NCI-H2196 (cell line): ENCODE measurements at regions not wholly inside any gene's neighbourhood (a gene's known extent, or its start where the extent isn't known, plus 50 kb on each side); places are given as distances from the start of the nearest gene placed in this dataset.

Experiments
- DNase-seq: peaks from one replicate; lab custom pipeline; 2025; ENCODE audit not compliant: unreplicated experiment; lab: John Stamatoyannopoulos, UW

DNA sequence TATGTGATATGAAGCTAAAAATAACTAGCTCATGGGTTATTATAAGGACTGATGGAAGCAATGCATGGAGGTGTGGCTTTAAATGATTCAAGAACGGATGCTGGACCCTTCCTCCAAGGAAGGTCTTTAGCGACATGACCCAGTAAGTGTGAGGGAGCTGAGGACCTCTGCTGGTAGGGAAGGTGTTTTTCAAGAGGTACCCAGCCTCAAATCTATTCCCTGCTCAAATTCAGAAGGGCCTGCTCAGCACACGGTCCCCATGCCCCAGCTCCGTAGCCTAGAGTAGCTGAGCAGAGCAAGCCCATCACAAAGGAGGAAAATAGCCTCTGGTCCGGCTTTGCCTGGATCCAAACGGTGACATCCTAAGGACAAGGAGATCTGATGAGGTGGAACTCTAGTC, 266.2 kb upstream of the IGF1R start:
- DNase-seq = no peak

DNA sequence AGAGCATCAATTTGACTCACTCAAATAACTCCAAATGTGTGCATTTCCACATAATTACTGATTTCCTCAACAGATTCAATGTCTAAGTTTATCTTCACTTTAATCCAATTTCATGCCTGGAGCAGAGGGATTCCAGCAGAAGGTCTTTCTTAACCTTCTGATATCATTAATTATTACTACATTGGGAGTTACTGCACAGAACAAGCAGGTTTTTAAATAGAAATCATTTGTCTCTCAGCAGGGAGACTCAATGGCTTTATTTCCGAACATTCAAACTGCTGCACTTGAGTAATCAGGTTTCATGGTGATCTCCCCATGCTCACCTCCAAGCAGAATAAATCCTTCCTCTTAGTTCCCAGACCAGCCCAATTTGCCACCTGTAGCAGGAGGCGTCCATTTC, 264.8 kb upstream of the IGF1R start:
- no peak for DNase-seq

DNA sequence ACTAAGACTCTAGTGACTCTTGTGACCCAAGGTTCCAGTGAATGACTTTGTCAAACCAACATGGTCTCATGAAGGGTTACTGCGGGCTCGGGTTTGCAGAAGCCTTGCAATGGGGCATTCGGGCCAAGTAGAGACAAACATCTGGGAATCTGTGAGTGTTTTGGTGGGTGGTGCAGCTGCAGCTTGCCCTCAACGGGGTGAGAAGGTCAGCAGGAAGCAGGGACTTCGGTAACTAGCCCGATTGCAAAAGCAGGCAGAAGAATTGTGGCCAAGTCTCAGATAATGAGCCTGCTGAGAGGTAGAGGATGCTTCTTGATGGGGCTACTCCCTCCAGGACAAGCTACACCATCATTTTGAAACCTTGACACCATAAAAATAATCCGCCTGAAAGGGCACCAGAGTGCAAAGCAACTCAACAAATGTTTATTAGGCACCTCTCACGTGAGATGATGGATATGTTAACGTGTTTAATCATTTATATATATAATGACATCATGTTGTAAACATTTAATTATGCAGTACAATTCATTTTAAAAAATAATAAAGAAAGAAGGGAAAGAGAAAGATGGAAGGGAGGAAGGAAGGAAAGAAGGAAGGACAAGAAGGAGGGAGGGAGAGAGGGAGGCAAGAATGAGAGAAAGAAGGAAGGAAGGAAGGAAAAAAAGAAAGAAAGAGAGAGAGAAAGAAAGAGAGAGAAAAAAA, 263.9 kb upstream of the IGF1R start:
- no peak for DNase-seq

- no peak for DNase-seq
Measured at GRCh38 chr15:98385752-98386381, 262.5 kb upstream of the IGF1R start.

DNA sequence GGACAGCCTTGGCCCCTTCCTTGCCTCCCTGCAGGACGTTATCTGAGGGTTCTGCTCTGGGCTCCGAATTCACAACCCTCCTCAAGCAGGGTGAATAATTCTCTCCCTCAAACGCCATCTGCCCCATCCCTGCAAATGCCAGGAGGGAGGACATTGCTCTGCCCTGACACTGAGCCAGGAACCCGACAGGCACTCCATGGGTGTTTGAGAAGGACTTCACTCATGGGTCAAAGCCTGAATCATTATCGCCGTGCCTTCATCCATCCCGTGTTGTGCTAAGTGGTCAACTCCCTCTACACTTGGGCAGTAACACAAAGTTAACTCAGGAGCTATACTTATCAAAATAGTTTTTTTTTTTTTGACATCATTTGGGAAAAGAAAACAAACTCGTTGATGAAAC, 261.8 kb upstream of the IGF1R start:
- no peak for DNase-seq

- DNase-seq = no peak
Measured at GRCh38 chr15:98387866-98388265, 260.5 kb upstream of the IGF1R start.

DNA sequence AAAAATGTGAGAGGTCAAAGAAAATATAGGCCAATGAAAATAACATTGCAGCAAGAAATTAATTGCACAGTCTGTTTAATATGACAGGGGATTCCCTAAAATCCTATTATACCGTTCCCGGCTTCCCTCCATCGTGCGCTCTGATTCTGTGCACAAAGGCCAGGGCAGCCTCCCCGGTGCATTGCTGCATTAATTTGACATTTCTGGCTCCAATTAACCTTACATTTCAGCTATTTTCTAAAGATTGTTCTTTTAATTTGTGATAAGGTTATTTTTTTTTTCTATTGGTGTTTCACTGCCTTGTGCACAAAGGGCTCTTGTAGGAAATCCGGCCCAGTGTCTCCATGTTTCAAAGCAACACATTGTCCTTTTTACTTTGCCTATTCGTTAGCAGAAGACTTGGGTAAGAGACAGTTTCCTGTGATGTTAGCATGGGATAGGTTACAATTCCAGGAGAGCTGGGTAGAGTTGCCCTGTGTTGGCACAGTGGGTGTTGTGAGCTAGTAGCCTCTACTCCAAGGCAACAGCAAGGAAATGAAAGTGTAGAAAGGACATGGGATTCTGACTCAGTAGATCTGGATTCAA, 257.3 kb upstream of the IGF1R start:
- no peak for DNase-seq

- DNase-seq = no peak
Measured at GRCh38 chr15:98391568-98391967, 256.8 kb upstream of the IGF1R start.

GRCh38 chr15:98393471-98393870, 254.9 kb upstream of the IGF1R start:
- DNase-seq = no peak

GRCh38 chr15:98394546-98394945, 253.8 kb upstream of the IGF1R start:
- DNase-seq = no peak

DNA sequence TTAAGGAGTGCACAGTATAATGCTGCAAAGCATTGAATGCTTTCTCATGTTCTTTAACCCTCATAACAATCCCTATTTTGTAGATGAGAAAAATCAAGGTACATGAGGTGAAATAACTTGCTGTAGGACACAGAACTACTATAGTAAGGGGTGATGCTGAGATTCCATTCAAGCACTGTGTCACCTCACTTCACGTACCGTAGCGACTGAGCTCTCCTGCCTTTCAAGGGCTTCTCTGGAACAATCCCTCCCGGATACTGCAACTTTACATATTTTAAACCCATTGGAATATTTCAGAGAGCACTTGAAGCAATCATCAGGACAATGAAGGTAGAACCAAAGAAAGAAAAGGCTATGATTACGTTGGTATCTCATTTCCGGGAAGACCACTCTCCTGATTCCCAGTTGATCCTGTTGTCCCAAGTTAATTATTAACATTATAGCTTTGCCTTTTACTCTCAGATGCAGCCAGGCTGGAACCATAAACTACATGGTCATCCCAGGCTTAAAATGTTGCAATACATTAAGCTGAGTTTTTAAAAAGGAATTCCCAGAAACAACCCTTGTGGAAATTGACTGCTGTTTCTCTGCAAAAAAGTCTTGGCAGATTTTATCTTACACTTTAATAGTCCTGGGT, 252.2 kb upstream of the IGF1R start:
- DNase-seq = no peak

GRCh38 chr15:98397419-98397818, 250.9 kb upstream of the IGF1R start:
- no peak for DNase-seq

DNA sequence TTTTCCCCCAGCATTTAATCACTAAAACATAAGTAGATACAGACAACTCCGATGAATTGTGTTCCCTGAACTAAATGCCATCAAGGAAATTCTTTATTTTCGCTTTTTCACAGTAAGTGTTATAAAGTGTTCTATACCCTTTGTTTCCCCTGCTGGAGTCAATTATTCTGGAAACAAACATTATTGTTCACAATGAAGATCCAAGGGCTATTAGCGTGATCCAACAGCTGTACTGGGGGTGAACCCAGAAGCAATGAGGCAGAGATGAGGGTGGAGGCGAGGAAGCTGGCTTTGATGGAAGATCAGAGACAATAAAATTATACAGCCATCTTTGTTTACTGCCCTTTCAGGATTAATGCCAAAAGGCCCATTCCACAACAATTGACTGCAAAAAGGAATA, 250.3 kb upstream of the IGF1R start:
- DNase-seq = no peak

- DNase-seq = no peak
Measured at GRCh38 chr15:98398886-98399285, 249.5 kb upstream of the IGF1R start.

GRCh38 chr15:98400120-98400519, 248.2 kb upstream of the IGF1R start:
- no peak for DNase-seq

- DNase-seq = no peak
Measured at GRCh38 chr15:98401029-98401428, 247.3 kb upstream of the IGF1R start.

GRCh38 chr15:98402486-98402885, 245.9 kb upstream of the IGF1R start:
- DNase-seq = no peak

GRCh38 chr15:98403169-98403568, 245.2 kb upstream of the IGF1R start:
- no peak for DNase-seq

- DNase-seq = no peak
Measured at GRCh38 chr15:98403569-98403968, 244.8 kb upstream of the IGF1R start.

DNA sequence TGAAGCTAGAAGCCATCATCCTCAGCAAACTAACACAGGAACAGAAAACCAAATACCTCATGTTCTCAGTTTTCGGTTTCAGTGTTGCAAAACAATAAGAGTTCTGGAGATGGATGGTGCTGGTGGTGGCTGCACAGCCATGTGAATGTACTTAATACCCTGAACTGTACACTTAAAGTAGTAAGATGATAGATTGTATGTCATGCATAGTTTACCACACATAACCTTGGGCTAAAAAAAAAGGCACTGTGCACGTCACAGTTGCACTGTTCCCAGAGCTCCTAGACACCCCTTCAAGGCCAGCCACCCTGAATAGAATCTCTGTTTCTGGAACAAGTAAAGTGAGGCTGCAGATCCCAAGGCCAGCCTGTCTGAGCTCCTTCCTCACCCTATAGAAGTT, 243.3 kb upstream of the IGF1R start:
- DNase-seq = no peak

DNA sequence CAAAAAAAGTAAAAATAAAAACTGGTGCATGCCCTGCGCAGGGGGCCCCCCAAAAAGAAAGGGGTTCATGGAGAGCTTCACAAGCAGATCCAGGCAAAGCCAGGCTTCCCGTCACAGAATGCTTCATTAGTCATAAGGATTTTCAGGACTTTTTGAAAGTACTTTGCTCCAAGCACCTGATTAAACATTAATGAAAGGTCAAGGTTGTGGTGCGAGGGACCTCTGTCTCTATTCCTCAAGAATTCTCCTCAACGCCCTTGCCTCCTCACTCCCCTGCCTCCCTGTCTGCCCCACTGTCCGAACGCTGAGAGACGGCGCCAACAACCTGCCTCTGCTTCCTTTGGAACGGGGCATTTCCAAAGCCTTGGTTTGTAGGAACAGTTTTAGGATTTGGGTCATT, 240.1 kb upstream of the IGF1R start:
- DNase-seq = no peak

DNA sequence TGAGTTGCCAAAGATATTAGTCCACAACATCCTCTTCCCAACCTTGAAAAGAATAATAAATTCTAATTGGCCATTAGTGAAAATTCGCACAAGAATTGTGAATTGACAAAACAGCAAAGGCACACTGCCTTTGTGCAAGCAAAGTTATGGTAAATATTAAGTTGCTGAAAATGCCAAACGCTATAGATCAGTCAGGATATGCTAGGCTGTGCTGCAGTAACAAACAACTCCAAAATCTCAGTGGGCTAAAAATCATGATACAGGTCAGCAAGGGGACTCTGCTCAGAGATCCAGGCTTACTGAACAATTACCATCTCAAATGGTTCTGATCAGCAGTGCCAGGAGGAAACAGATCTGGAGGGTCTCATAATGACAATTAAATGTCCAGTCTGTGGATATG, 238.0 kb upstream of the IGF1R start:
- DNase-seq = no peak
